ENCODE measurements at regions not wholly inside any gene's neighbourhood (a gene's known extent, or its start where the extent isn't known, plus 50 kb on each side); places are given as distances from the start of the nearest gene placed in this dataset.

DNA sequence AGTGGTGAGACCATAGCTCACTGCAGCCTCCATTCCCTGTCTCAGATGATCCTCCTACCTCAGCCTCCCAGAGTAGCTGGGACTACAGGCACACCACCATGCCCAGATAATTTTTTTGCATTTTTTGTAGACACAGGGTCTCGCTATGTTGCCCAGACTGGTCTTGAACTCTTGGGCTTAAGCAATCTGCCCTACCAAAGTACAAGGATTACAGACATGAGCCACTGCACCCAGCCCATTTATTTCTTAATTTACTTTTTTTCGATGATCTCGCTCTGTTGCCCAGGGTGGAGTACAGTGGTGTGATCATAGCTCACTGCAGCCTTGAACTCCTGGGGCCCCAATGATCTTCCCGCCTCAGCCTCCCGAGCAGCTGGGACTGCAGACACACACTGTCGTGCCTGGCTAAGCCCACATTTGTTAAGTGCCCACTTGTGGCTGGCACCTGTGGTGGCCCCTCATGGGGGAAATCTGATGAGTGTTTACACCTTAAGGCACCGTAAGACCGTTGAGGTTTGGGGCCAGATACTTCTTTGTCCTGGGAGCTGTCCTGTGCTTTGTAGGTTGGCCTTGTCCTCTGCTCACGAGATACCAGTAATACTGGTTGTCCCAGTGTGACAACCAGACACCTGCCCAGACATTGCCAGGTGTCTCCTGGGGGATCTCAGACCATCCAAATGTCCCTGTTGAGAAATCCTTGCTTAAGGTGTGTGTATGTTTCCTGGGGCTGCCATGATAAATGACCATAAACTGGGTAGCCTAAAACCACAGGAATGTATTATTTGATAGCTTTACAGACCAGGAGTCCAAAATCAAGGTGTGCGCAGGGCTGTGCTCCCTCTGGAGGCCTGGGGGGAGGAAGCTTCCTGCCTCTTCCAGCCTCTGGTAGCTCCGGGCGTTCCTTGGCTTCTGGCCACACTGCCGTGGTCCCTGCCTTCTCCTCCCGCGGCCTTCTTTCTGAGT, 141.4 kb upstream of the GSE1 start (continued):
- TF ChIP-seq, protein P1, sequence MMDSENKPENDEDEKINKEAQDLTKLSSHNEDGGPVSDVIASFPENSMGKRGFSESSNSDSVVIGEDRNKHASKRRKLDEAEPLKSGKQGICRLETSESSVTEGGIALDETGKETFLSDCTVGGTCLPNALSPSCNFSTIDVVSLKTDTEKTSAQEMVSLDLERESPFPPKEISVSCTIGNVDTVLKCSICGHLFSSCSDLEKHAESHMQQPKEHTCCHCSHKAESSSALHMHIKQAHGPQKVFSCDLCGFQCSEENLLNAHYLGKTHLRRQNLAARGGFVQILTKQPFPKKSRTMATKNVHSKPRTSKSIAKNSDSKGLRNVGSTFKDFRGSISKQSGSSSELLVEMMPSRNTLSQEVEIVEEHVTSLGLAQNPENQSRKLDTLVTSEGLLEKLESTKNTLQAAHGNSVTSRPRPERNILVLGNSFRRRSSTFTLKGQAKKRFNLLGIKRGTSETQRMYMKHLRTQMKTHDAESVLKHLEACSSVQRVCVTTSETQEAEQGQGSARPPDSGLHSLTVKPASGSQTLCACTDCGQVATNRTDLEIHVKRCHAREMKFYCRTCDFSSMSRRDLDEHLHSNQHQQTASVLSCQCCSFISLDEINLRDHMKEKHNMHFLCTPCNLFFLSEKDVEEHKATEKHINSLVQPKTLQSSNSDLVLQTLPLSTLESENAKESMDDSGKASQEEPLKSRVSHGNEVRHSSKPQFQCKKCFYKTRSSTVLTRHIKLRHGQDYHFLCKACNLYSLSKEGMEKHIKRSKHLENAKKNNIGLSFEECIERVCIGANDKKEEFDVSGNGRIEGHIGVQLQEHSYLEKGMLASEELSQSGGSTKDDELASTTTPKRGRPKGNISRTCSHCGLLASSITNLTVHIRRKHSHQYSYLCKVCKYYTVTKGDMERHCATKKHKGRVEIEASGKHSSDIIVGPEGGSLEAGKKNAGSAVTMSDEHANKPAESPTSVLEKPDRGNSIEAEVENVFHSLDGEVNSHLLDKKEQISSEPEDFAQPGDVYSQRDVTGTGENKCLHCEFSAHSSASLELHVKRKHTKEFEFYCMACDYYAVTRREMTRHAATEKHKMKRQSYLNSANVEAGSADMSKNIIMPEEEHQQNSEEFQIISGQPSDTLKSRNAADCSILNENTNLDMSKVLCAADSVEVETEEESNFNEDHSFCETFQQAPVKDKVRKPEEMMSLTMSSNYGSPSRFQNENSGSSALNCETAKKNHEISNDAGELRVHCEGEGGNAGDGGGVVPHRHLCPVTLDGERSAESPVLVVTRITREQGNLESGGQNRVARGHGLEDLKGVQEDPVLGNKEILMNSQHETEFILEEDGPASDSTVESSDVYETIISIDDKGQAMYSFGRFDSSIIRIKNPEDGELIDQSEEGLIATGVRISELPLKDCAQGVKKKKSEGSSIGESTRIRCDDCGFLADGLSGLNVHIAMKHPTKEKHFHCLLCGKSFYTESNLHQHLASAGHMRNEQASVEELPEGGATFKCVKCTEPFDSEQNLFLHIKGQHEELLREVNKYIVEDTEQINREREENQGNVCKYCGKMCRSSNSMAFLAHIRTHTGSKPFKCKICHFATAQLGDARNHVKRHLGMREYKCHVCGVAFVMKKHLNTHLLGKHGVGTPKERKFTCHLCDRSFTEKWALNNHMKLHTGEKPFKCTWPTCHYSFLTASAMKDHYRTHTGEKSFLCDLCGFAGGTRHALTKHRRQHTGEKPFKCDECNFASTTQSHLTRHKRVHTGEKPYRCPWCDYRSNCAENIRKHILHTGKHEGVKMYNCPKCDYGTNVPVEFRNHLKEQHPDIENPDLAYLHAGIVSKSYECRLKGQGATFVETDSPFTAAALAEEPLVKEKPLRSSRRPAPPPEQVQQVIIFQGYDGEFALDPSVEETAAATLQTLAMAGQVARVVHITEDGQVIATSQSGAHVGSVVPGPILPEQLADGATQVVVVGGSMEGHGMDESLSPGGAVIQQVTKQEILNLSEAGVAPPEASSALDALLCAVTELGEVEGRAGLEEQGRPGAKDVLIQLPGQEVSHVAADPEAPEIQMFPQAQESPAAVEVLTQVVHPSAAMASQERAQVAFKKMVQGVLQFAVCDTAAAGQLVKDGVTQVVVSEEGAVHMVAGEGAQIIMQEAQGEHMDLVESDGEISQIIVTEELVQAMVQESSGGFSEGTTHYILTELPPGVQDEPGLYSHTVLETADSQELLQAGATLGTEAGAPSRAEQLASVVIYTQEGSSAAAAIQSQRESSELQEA (CRISPR knock-in tag; IDR thresholded peaks at IDR 0.05; ENCODE audit: not compliant biosample characterization), result no peak
- TF ChIP-seq ZNF205 (CRISPR knock-in tag; IDR thresholded peaks at IDR 0.05), result no peak
- TF ChIP-seq, protein P2, sequence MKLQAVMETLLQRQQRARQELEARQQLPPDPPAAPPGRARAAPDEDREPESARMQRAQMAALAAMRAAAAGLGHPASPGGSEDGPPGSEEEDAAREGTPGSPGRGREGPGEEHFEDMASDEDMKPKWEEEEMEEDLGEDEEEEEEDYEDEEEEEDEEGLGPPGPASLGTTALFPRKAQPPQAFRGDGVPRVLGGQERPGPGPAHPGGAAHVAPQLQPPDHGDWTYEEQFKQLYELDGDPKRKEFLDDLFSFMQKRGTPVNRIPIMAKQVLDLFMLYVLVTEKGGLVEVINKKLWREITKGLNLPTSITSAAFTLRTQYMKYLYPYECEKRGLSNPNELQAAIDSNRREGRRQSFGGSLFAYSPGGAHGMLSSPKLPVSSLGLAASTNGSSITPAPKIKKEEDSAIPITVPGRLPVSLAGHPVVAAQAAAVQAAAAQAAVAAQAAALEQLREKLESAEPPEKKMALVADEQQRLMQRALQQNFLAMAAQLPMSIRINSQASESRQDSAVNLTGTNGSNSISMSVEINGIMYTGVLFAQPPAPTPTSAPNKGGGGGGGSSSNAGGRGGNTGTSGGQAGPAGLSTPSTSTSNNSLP (IDR thresholded peaks at IDR 0.05; ENCODE audit: low read depth, low read length), result no peak
- no peak for TF ChIP-seq MAFK (conservative IDR thresholded peaks at IDR 0.05 in 1 of 2, IDR thresholded peaks at IDR 0.05 in 1 of 2; ENCODE audit: low read length in 2 of 2)
- TF ChIP-seq ZNF790 (CRISPR knock-in tag; IDR thresholded peaks at IDR 0.05; ENCODE audit: borderline replicate concordance), result no peak
- no peak for TF ChIP-seq CENPX (CRISPR knock-in tag; IDR thresholded peaks at IDR 0.05)
- TF ChIP-seq ZNF263 (CRISPR knock-in tag; IDR thresholded peaks at IDR 0.05), result peak; percentile 86
- TF ChIP-seq KAT8 (CRISPR knock-in tag; IDR thresholded peaks at IDR 0.05), result no peak
- TF ChIP-seq, protein P3, sequence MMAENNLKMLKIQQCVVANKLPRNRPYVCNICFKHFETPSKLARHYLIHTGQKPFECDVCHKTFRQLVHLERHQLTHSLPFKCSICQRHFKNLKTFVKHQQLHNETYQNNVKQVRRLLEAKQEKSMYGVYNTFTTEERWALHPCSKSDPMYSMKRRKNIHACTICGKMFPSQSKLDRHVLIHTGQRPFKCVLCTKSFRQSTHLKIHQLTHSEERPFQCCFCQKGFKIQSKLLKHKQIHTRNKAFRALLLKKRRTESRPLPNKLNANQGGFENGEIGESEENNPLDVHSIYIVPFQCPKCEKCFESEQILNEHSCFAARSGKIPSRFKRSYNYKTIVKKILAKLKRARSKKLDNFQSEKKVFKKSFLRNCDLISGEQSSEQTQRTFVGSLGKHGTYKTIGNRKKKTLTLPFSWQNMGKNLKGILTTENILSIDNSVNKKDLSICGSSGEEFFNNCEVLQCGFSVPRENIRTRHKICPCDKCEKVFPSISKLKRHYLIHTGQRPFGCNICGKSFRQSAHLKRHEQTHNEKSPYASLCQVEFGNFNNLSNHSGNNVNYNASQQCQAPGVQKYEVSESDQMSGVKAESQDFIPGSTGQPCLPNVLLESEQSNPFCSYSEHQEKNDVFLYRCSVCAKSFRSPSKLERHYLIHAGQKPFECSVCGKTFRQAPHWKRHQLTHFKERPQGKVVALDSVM (CRISPR knock-in tag; IDR thresholded peaks at IDR 0.05), result peak; percentile 61
- TF ChIP-seq CBFB (CRISPR knock-in tag; IDR thresholded peaks at IDR 0.05), result no peak
- TF ChIP-seq ZNF235 (CRISPR knock-in tag; IDR thresholded peaks at IDR 0.05; ENCODE audit: borderline replicate concordance), result no peak
- TF ChIP-seq ZFP36L2 (CRISPR knock-in tag; IDR thresholded peaks at IDR 0.05), result no peak
- TF ChIP-seq FOXJ3 (CRISPR knock-in tag; IDR thresholded peaks at IDR 0.05; ENCODE audit: borderline replicate concordance), result no peak
- TF ChIP-seq, protein P4, sequence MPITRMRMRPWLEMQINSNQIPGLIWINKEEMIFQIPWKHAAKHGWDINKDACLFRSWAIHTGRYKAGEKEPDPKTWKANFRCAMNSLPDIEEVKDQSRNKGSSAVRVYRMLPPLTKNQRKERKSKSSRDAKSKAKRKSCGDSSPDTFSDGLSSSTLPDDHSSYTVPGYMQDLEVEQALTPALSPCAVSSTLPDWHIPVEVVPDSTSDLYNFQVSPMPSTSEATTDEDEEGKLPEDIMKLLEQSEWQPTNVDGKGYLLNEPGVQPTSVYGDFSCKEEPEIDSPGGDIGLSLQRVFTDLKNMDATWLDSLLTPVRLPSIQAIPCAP (CRISPR knock-in tag; IDR thresholded peaks at IDR 0.05; ENCODE audit: low read depth), result no peak
- TF ChIP-seq ZNF792 (CRISPR knock-in tag; IDR thresholded peaks at IDR 0.05), result no peak
- TF ChIP-seq HDAC6 (IDR thresholded peaks at IDR 0.05; ENCODE audit: low read depth, low read length), result no peak
